HEK293 (cell line): ENCODE measurements at regions not wholly inside any gene's neighbourhood (a gene's known extent, or its start where the extent isn't known, plus 50 kb on each side); places are given as distances from the start of the nearest gene placed in this dataset.

Source experiments
- CTCF ChIP-seq: fragments of 450-650 bp; formaldehyde crosslinking; IDR thresholded peaks from 2 replicates; pipeline ENCODE4 v1.5.1; 2016; ENCODE audit warnings: missing biosample characterization, missing genetic modification characterization
- SP2 ChIP-seq: fragments of 450-650 bp; formaldehyde crosslinking; IDR thresholded peaks from 2 replicates; pipeline ENCODE4 v1.5.1; 2016; ENCODE audit warnings: missing biosample characterization, missing genetic modification characterization
- ZBTB1 ChIP-seq: fragments of 450-650 bp; formaldehyde crosslinking; IDR thresholded peaks from 2 replicates; pipeline ENCODE4 v1.5.1; 2016; ENCODE audit warnings: missing biosample characterization, missing genetic modification characterization
- ZBTB26 ChIP-seq: fragments of 450-650 bp; formaldehyde crosslinking; optimal IDR thresholded peaks from 2 replicates; pipeline ENCODE3; 2016; ENCODE audit warnings: missing biosample characterization, mild to moderate bottlenecking, missing genetic modification characterization
- ZNF362 ChIP-seq: fragments of 450-650 bp; formaldehyde crosslinking; IDR thresholded peaks from 2 replicates; pipeline ENCODE4 v1.5.1; 2016; ENCODE audit warnings: missing biosample characterization, missing genetic modification characterization

- TF ChIP-seq ZBTB1 = no peak
- TF ChIP-seq ZBTB26 (tag by site-specific recombination) = no peak
- TF ChIP-seq ZNF362 (tag by site-specific recombination) = no peak
- no peak for TF ChIP-seq CTCF
- no peak for TF ChIP-seq SP2 (tag by site-specific recombination)
Measured at GRCh38 chr4:89588421-89588820, 248.5 kb downstream of the SNCA start.
